ENCODE measurements at regions not wholly inside any gene's neighbourhood (a gene's known extent, or its start where the extent isn't known, plus 50 kb on each side); places are given as distances from the start of the nearest gene placed in this dataset.

- DNase-seq (ENCODE audit: low spot score): peak; percentile 59
- intact Hi-C loops (cut with DNase I): no loop called here
Measured at GRCh38 chr18:34159691-34160185, 65.0 kb downstream of the NOL4 start.

DNA sequence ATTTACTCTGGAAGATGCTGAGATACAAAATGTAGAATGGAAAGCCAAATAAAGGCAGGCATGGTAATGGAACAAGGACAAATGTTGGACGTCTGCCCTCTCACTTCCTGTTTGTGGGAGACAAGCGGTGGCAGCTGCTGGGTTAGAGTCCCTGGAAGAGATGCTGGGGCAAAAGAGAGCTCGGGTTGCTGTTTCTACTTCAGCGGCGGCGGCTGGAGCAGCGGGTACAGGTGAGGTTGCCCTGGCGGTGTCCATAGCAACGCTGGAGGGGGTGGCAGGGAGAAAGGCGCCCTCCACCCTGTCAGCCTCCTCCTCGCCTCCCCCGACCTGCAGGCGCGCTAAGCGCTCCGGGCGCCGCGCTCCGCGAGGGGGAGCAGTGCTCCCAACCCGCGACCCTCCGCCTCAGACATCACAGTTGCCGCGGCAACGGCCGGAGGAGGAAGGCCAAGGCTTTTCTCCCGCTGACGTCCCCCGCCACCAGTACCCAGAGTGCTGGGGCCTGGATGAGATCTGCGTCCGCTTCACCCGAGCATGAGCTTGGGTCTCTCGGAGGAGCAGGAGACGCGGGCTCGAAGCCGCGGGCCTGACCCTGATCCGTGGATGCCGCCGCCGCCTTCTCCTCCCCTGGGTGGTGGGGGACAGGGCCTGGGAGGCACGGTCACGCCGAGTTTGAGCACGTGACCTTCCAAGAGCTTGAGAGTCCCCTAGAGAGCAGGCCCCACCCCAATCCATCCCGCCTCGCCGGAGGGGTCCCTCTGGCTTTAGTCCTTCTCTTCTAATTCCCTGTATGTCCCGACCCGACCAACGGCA lies 65.6 kb downstream of the NOL4 start:
- intact Hi-C loops (cut with DNase I): no loop called here
- peak; percentile 77 for DNase-seq (ENCODE audit: low spot score)

- no peak for DNase-seq (ENCODE audit: low spot score)
- intact Hi-C loops (cut with DNase I): no loop called here
Measured at GRCh38 chr18:34153711-34154110, 71.0 kb downstream of the NOL4 start.

GRCh38 chr18:34131006-34131405 lies 93.7 kb downstream of the NOL4 start:
- intact Hi-C loops (cut with DNase I): no loop called here
- DNase-seq (ENCODE audit: low spot score): no peak

- DNase-seq (ENCODE audit: low spot score): no peak
- intact Hi-C loops (cut with DNase I): no loop called here
Measured at GRCh38 chr18:34128436-34128835, 96.3 kb downstream of the NOL4 start.

GRCh38 chr18:34126121-34126520 lies 98.6 kb downstream of the NOL4 start:
- intact Hi-C loops (cut with DNase I): no loop called here
- no peak for DNase-seq (ENCODE audit: low spot score)

DNA sequence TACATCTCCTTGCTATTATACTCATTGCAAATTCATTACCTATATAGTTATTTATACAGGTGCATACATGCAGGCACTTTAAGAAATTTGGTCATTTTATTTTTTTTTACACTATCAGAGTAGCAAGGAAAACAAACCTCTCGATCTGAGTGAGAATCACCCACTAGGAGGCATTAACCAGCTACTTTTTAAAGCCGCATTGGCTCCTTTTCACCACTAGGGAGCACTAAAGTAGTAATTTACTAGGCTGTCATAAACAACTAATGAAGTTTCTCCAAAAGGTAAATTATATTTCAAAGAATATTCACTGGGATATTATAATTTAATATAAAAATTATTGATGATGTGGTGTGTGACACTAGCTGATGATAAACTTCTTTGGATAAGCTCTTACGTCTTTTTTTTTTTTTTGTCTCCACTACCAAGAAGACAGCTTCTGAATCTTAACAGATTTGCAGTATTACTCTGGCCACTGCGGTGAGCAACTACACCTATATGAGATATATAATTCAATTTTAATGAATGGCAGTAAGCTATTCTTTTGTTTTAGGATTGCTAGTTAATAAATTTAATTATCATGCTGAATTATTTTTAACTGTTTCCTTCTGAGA lies 101.9 kb downstream of the NOL4 start:
- no peak for DNase-seq (ENCODE audit: low spot score)
- intact Hi-C loops (cut with DNase I): no loop called here

DNA sequence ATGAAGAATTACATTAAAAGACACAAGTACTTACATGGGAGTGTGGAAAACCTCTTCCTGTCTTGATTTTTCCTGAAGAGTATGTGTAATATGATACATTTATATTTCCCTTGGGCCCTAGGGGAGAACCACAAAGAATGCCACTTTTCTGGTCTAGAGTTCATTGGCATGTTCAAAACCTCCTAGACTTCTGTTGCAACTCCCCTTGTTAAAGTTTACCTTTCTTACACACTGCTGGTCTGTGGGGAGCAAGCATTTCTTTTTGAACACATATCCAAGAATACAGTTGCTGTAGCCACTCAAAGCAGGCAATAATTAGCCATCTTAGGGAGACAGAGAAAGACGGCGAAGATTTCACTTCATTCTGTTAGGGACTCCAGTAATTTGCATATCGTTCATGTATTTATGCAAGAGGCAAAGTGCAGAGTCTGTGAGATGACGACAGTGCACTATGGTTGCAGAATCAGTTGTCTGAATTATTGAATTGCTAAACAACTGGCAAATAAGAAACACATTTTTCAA lies 103.5 kb downstream of the NOL4 start:
- intact Hi-C loops (cut with DNase I): no loop called here
- DNase-seq (ENCODE audit: low spot score): no peak

- intact Hi-C loops (cut with DNase I): no loop called here
- no peak for DNase-seq (ENCODE audit: low spot score)
Measured at GRCh38 chr18:34120294-34120693, 104.4 kb downstream of the NOL4 start.

GRCh38 chr18:34117319-34117718 lies 107.4 kb downstream of the NOL4 start:
- DNase-seq (ENCODE audit: low spot score): no peak
- intact Hi-C loops (cut with DNase I): no loop called here

GRCh38 chr18:34115409-34116081 lies 109.2 kb downstream of the NOL4 start:
- intact Hi-C loops (cut with DNase I): no loop called here
- no peak for DNase-seq (ENCODE audit: low spot score)

DNA sequence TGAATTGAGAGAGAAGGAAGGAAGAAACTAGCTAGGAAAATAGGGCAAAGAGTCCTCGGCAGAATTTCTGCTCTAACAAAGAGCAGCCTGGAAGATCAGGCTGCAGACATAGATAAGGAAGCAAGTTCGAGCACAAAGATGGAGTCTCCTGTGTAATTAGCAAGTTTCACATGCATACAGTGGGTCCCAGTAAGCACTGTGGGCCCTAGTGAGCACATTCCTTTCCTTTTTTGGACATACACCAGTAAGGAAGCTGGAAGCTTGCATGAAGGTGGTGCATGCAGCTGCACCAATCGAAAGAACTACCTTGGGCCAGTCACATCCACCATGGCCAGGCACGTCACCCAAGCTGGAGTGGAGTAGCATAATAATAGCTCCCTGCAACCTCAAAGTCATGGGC lies 109.7 kb downstream of the NOL4 start:
- intact Hi-C loops (cut with DNase I): no loop called here
- DNase-seq (ENCODE audit: low spot score): no peak

DNA sequence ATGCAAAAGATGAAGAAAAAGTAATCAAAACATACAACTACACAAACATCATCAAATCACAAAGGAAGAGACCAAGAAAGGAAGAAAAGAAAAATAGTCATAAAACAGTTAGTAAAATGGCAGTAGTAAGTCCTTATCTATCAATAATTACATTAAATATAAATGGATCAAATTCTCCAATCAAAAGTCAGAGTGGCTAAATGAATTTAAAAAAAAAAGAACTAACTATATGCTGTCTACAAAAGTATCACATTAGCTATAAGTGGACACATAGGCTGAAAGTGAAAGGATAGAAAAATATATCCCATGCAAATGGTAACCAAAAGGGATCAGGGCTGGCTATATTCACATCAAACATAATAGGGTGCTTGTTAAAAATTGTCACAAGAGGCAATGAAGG lies 116.5 kb downstream of the NOL4 start:
- no peak for DNase-seq (ENCODE audit: low spot score)
- intact Hi-C loops (cut with DNase I): no loop called here

DNA sequence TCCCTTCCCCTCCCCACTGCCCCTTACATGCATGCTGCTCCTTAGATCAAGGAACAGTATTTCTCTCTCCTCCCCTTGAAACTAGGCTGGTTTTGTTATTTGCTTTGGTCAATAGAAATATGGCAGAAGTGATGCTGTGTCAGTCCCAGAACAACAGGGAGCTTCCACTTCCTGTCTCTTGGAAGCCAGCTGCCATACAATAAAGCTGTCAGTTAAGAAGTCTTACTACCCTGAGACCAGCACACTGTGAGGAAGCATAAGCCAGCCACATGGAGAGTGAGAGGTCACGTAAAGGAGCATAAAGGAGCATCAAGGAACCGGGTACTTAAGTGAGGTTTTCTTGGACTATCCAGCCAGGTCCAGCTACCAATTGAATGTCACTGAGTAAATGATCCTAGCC lies 126.6 kb downstream of the NOL4 start:
- intact Hi-C loops (cut with DNase I): no loop called here
- DNase-seq (ENCODE audit: low spot score): no peak

DNA sequence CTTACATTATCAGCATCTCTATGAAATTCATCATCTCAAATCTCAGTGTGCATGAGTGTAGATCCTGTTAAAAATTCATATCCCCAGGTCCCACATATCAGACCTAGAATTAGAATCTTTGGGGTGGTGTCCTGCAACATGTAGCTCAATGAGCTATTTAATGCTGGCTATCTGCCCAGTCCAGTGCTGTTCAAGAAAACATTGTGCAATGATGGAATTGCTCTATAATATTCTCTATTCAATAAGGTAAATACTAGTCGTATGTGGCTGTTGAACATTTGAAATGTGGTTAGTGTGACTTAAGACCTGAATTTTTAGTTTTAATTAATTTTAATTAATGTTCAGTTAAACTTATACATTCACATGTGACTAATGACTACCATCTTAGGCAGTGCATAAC lies 127.4 kb downstream of the NOL4 start:
- DNase-seq (ENCODE audit: low spot score): no peak
- intact Hi-C loops (cut with DNase I): no loop called here

GRCh38 chr18:34094148-34094547 lies 130.6 kb downstream of the NOL4 start:
- intact Hi-C loops (cut with DNase I): no loop called here
- no peak for DNase-seq (ENCODE audit: low spot score)

- DNase-seq (ENCODE audit: low spot score): no peak
- intact Hi-C loops (cut with DNase I): no loop called here
Measured at GRCh38 chr18:34092796-34093195, 131.9 kb downstream of the NOL4 start.

- intact Hi-C loops (cut with DNase I): no loop called here
- no peak for DNase-seq (ENCODE audit: low spot score)
Measured at GRCh38 chr18:34086370-34086769, 138.3 kb downstream of the NOL4 start.

GRCh38 chr18:34085140-34085739 lies 139.5 kb downstream of the NOL4 start:
- intact Hi-C loops (cut with DNase I): no loop called here
- no peak for DNase-seq (ENCODE audit: low spot score)

- no peak for DNase-seq (ENCODE audit: low spot score)
- intact Hi-C loops (cut with DNase I): no loop called here
Measured at GRCh38 chr18:34084635-34085034, 140.1 kb downstream of the NOL4 start.
